Trophoblast cell (in vitro differentiated cells and primary cell): ENCODE measurements at regions not wholly inside any gene's neighbourhood (a gene's known extent, or its start where the extent isn't known, plus 50 kb on each side); places are given as distances from the start of the nearest gene placed in this dataset.

ENCODE experiments used
- DNase-seq, 2 donors: peaks; one replicate each; pipeline ENCODE4 v3.0.0-alpha.2; 2016
- H2AFZ ChIP-seq: 2 replicates; pipeline ENCODE4 v1.6.1; 2013; ENCODE audit warnings: low read length, moderate library complexity, mild to moderate bottlenecking; ENCODE audit not compliant: insufficient read depth, poor library complexity
- H2AK5ac ChIP-seq: 2 replicates; pipeline ENCODE4 v1.6.1; 2013; ENCODE audit warnings: mild to moderate bottlenecking, low read length
- H2BK120ac ChIP-seq: 2 replicates; pipeline ENCODE4 v1.6.1; 2013; ENCODE audit warnings: low read length, mild to moderate bottlenecking, moderate library complexity; ENCODE audit not compliant: insufficient read depth, poor library complexity
- H2BK12ac ChIP-seq: 2 replicates; pipeline ENCODE4 v1.6.1; 2013; ENCODE audit warnings: mild to moderate bottlenecking, low read length, moderate library complexity
- H2BK5ac ChIP-seq: 2 replicates; pipeline ENCODE4 v1.6.1; 2013; ENCODE audit warnings: low read length, low read depth, moderate library complexity, mild to moderate bottlenecking; ENCODE audit not compliant: poor library complexity
- H3K14ac ChIP-seq: 2 replicates; pipeline ENCODE4 v1.6.1; 2013; ENCODE audit warnings: mild to moderate bottlenecking, low read length
- H3K18ac ChIP-seq: 2 replicates; pipeline ENCODE4 v1.6.1; 2013; ENCODE audit warnings: mild to moderate bottlenecking, low read length
- H3K23ac ChIP-seq: 2 replicates; pipeline ENCODE4 v1.6.1; 2013; ENCODE audit warnings: low read length
- H3K27ac ChIP-seq: 2 replicates; pipeline ENCODE4 v1.5.1; 2013; ENCODE audit warnings: low read depth, mild to moderate bottlenecking, inconsistent platforms, low read length, moderate library complexity
- H3K27me3 ChIP-seq: 2 replicates; pipeline ENCODE4 v1.6.1; 2013; ENCODE audit warnings: inconsistent platforms, mild to moderate bottlenecking, low read length, moderate library complexity; ENCODE audit not compliant: insufficient read depth
- H3K36me3 ChIP-seq, 2 experiments: 1 replicate in 1 of 2; 2 replicates in 1 of 2; pipeline ENCODE4 v1.6.1; 2013; ENCODE audit warnings: low read length in 2 of 2, mild to moderate bottlenecking in 2 of 2, moderate library complexity in 1 of 2; ENCODE audit not compliant: insufficient read depth in 2 of 2, control insufficient read depth in 1 of 2
- H3K4ac ChIP-seq: 2 replicates; pipeline ENCODE4 v1.6.1; 2013; ENCODE audit warnings: low read depth, mild to moderate bottlenecking, low read length, moderate library complexity
- H3K4me1 ChIP-seq, 2 experiments: 1 replicate in 1 of 2; 2 replicates in 1 of 2; pipeline ENCODE4 v1.6.1; 2013; ENCODE audit warnings: low read length in 2 of 2, mild to moderate bottlenecking in 2 of 2, moderate library complexity in 1 of 2; ENCODE audit not compliant: insufficient read depth in 2 of 2, control insufficient read depth in 1 of 2
- H3K4me2 ChIP-seq: 2 replicates; pipeline ENCODE4 v1.6.1; 2013; ENCODE audit warnings: inconsistent platforms, mild to moderate bottlenecking, low read length, moderate library complexity
- H3K4me3 ChIP-seq: 2 replicates; pipeline ENCODE4 v1.5.1; 2013; ENCODE audit warnings: mild to moderate bottlenecking, low read depth, low read length, inconsistent platforms
- H3K79me1 ChIP-seq: one replicate; pipeline ENCODE4 v1.6.1; 2013; ENCODE audit warnings: low read length
- H3K79me2 ChIP-seq: 2 replicates; pipeline ENCODE4 v1.6.1; 2013; ENCODE audit warnings: low read length, mild to moderate bottlenecking; ENCODE audit not compliant: control insufficient read depth, insufficient read depth, poor library complexity
- H3K9ac ChIP-seq: 2 replicates; pipeline ENCODE4 v1.6.1; 2013; ENCODE audit warnings: mild to moderate bottlenecking, low read length
- H3K9me3 ChIP-seq: 2 replicates; pipeline ENCODE4 v1.6.1; 2013; ENCODE audit warnings: low read depth, mild to moderate bottlenecking, control low read depth, inconsistent platforms, low read length; ENCODE audit not compliant: insufficient read depth
- H4K12ac ChIP-seq: 2 replicates; pipeline ENCODE4 v1.6.1; 2013; ENCODE audit warnings: low read depth, mild to moderate bottlenecking, low read length, moderate library complexity
- H4K8ac ChIP-seq: 2 replicates; pipeline ENCODE4 v1.6.1; 2013; ENCODE audit warnings: low read depth, mild to moderate bottlenecking, low read length, moderate library complexity
- H4K91ac ChIP-seq: one replicate; pipeline ENCODE4 v1.6.1; 2013; ENCODE audit warnings: low read depth, mild to moderate bottlenecking, low read length, moderate library complexity
- WGBS: extraction: QIAGEN DNeasy Blood & Tissue Kit; methylation state at CpG from one replicate; pipeline ENCODE4 v1.1.7; 2013; ENCODE audit warnings: missing lambda C conversion rate; ENCODE audit not compliant: insufficient read length, insufficient coverage; ENCODE audit errors: extremely low coverage; 5-methylcytosine and 5-hydroxymethylcytosine counted together

DNA sequence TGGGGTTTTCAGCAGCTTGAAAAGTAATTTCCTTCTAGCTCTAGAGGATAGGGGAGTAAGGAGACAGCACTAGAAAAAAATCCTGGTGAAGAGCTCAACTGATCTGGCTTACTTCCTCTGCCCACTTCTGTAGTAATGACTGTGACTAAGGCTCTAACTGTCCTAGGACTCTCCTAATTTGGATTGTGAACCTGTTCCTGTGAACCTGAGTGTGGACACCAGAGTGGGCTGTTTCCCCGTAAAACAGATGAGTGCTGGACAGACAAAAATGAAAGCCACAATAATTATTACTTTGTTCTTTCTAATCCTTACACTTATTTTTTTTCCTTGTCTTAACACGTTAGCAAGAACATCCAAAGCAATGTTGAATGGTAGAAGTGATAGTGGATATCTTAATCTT is 154.1 kb downstream of the AASDHPPT start:
- Histone ChIP-seq H4K91ac (no peak overlapping the region), H3K4ac (no peak overlapping the region), H3K27ac (no peak overlapping the region), H3K4me1 (no peaks in the 10 kb centered on the region), H4K8ac (no peak overlapping the region), H3K36me3 (no peaks in the 10 kb centered on the region), H3K9ac (no peak overlapping the region), H3K14ac (no peak overlapping the region), H3K4me3 (no peak overlapping the region), H2BK12ac (no peak overlapping the region), H2BK5ac (no peak overlapping the region), H2AK5ac (no peak overlapping the region), H4K12ac (no peak overlapping the region), H3K9me3 (peaks cover 4% of the 10 kb centered on the region), H3K18ac (no peak overlapping the region), H3K79me2 (no peaks in the 10 kb centered on the region), H2AFZ (no peak overlapping the region), H2BK120ac (no peak overlapping the region), H3K4me2 (no peak overlapping the region), H3K23ac (no peak overlapping the region), H3K27me3 (no peaks in the 10 kb centered on the region), H3K79me1 (no peaks in the 10 kb centered on the region)
- DNase-seq: peak; percentile 35 to 68
- no CpG with 5 or more reads among the region's 2 CpGs for WGBS

DNA sequence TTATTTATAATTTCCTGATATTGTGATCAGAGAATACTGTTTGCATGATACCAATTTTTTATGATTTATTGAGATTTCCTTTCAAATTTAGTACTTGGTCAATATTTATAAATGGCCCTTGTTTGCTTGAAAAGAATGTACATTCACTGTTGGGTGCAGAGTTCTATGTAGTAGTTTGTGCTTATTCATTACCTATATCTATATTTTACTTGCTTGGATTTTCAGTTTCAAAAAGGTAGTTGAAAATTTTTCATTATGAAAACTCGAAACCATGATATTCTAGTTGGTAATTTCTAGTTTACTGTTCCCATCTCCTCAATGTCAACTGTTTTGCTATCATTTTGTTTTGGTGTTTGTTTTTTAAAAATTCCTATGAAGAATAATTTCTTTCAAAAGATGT is 155.7 kb downstream of the AASDHPPT start:
- no peaks in the 10 kb centered on the region for H3K36me3 ChIP-seq
- H2AK5ac ChIP-seq: no peak overlapping the region
- H3K27me3 ChIP-seq: no peaks in the 10 kb centered on the region
- no peak overlapping the region for H3K18ac ChIP-seq
- no peaks in the 10 kb centered on the region for H3K4me1 ChIP-seq
- H2BK12ac ChIP-seq: no peak overlapping the region
- H3K9ac ChIP-seq: no peak overlapping the region
- H3K4me3 ChIP-seq: no peak overlapping the region
- no peaks in the 10 kb centered on the region for H3K79me2 ChIP-seq
- no peak overlapping the region for H3K4ac ChIP-seq
- no peak overlapping the region for H4K8ac ChIP-seq
- no peak overlapping the region for H2BK120ac ChIP-seq
- no peak overlapping the region for H3K27ac ChIP-seq
- WGBS: no CpG with 5 or more reads among the region's 1 CpG
- no peak overlapping the region for H3K23ac ChIP-seq
- no peak overlapping the region for H3K4me2 ChIP-seq
- H2AFZ ChIP-seq: no peak overlapping the region
- no peaks in the 10 kb centered on the region for H3K79me1 ChIP-seq
- peaks cover 4% of the 10 kb centered on the region for H3K9me3 ChIP-seq
- no peak overlapping the region for H4K12ac ChIP-seq
- no peak overlapping the region for H4K91ac ChIP-seq
- DNase-seq: no peak
- H3K14ac ChIP-seq: no peak overlapping the region
- no peak overlapping the region for H2BK5ac ChIP-seq

DNA sequence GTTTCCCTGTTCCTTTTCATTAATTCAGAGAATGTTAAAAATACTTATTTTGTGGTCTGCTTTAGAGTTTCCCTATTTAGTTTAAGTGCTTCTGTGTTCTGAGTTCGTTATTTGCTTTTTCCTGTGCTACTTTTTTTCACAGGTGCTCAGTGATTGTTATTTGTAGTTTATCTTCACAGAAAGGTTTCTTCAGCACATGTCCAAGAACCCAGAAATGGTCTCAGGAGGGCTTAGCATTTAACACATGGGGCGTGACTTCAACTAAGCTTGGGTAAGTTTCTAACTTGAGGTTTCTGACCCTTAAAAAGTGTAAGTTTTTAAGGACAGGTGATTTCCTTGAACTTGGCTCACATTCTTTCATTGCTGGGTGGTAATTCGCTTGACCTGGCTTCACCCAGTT is 157.3 kb downstream of the AASDHPPT start:
- H2AK5ac ChIP-seq: no peak overlapping the region
- H2BK12ac ChIP-seq: no peak overlapping the region
- no peaks in the 10 kb centered on the region for H3K9me3 ChIP-seq
- WGBS: no CpG with 5 or more reads among the region's 3 CpGs
- no peak overlapping the region for H3K4ac ChIP-seq
- H2AFZ ChIP-seq: no peak overlapping the region
- no peak overlapping the region for H4K8ac ChIP-seq
- no peaks in the 10 kb centered on the region for H3K4me1 ChIP-seq
- no peaks in the 10 kb centered on the region for H3K79me1 ChIP-seq
- no peak overlapping the region for H3K4me3 ChIP-seq
- H3K4me2 ChIP-seq: no peak overlapping the region
- no peak overlapping the region for H3K27ac ChIP-seq
- no peaks in the 10 kb centered on the region for H3K79me2 ChIP-seq
- no peaks in the 10 kb centered on the region for H3K36me3 ChIP-seq
- H3K18ac ChIP-seq: no peak overlapping the region
- no peaks in the 10 kb centered on the region for H3K27me3 ChIP-seq
- H3K14ac ChIP-seq: no peak overlapping the region
- H2BK120ac ChIP-seq: no peak overlapping the region
- no peak for DNase-seq
- no peak overlapping the region for H3K9ac ChIP-seq
- H4K91ac ChIP-seq: no peak overlapping the region
- H3K23ac ChIP-seq: no peak overlapping the region
- no peak overlapping the region for H2BK5ac ChIP-seq
- no peak overlapping the region for H4K12ac ChIP-seq

DNA sequence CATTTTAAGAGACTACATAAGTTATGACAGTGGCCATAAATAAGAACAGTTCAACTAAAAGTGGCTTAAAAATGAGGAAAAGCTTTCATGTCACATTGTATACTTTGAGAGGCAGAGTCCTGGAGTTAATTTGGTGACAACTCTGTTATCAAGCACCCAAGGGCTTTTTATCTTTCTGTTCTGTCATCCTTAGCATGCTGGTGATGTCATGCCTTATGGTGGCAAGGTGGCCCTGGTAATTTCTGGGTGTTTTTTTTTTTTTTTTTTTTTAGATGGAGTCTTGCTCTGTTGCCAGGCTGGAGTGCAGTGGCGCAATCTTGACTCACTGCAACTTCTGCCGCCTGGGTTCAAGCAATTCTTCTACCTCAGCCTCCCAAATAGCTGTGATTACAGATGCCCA is 158.8 kb downstream of the AASDHPPT start:
- Histone ChIP-seq H2BK120ac (no peak overlapping the region), H2BK5ac (no peak overlapping the region), H3K79me1 (no peaks in the 10 kb centered on the region), H3K18ac (no peak overlapping the region), H4K91ac (no peak overlapping the region), H3K4ac (no peak overlapping the region), H3K9me3 (no peaks in the 10 kb centered on the region), H3K14ac (no peak overlapping the region), H4K12ac (no peak overlapping the region), H3K36me3 (no peaks in the 10 kb centered on the region), H2BK12ac (no peak overlapping the region), H3K4me1 (no peaks in the 10 kb centered on the region), H3K9ac (no peak overlapping the region), H3K27ac (no peak overlapping the region), H2AFZ (no peak overlapping the region), H4K8ac (no peak overlapping the region), H3K27me3 (no peaks in the 10 kb centered on the region), H3K4me3 (no peak overlapping the region), H2AK5ac (no peak overlapping the region), H3K23ac (no peak overlapping the region), H3K79me2 (no peaks in the 10 kb centered on the region), H3K4me2 (no peak overlapping the region)
- no peak for DNase-seq
- WGBS: no CpG with 5 or more reads among the region's 2 CpGs
